Liver (tissue), 8 donors: ENCODE measurements at regions not wholly inside any gene's neighbourhood (a gene's known extent, or its start where the extent isn't known, plus 50 kb on each side); places are given as distances from the start of the nearest gene placed in this dataset.
A peak's percentile ranks its signal among the peaks of the same experiment; 100 is the strongest.

Source experiments
- DNase-seq: peaks from one replicate; pipeline ENCODE4 v3.0.0-alpha.2; 2017; ENCODE audit warnings: low spot score
- H3K27ac ChIP-seq, 2 donors: one replicate each; pipeline ENCODE4 v1.7.0; 2013; ENCODE audit warnings: inconsistent platforms in 2 of 2, low read length in 2 of 2, control low read depth in 1 of 2, low read depth in 1 of 2, mild to moderate bottlenecking in 1 of 2
- H3K27me3 ChIP-seq, 4 donors: one replicate each; pipeline versions ENCODE4 v1.6.1 to v1.7.0; 2013; ENCODE audit warnings: low read length in 3 of 4, inconsistent platforms in 1 of 4, mild to moderate bottlenecking in 1 of 4, moderate library complexity in 1 of 4; ENCODE audit not compliant: control insufficient read depth in 4 of 4, insufficient read depth in 4 of 4
- H3K36me3 ChIP-seq, 4 donors: one replicate each; pipeline versions ENCODE4 v1.6.1 to v1.7.0; 2013; ENCODE audit warnings: low read length in 3 of 4, mild to moderate bottlenecking in 3 of 4, low read depth in 1 of 4, moderate library complexity in 1 of 4; ENCODE audit not compliant: control insufficient read depth in 4 of 4, insufficient read depth in 3 of 4
- H3K4me1 ChIP-seq, 4 donors: one replicate each; pipeline versions ENCODE4 v1.6.1 to v1.7.0; 2013; ENCODE audit warnings: low read length in 3 of 4, mild to moderate bottlenecking in 3 of 4, moderate library complexity in 1 of 4; ENCODE audit not compliant: control insufficient read depth in 4 of 4, insufficient read depth in 4 of 4
- H3K4me3 ChIP-seq, 3 donors: one replicate each; pipeline versions ENCODE4 v1.6.1 to v1.7.0; 2013; ENCODE audit warnings: low read length in 3 of 3, control low read depth in 1 of 3, low read depth in 1 of 3, mild to moderate bottlenecking in 1 of 3
- H3K9ac ChIP-seq, 2 donors: one replicate each; pipeline ENCODE4 v1.7.0; 2013; ENCODE audit warnings: low read length in 2 of 2, mild to moderate bottlenecking in 2 of 2, moderate library complexity in 2 of 2, control low read depth in 1 of 2, low read depth in 1 of 2
- H3K9me3 ChIP-seq, 4 donors: one replicate each; pipeline versions ENCODE4 v1.6.1 to v1.7.0; 2013; ENCODE audit warnings: low read length in 3 of 4; ENCODE audit not compliant: control insufficient read depth in 4 of 4
- CTCF ChIP-seq: fragments of 150-350 bp; IDR thresholded peaks from 2 replicates; pipeline ENCODE4 v1.5.1; 2017; ENCODE audit warnings: improper control_type of control experiment, low read depth, low read length; ENCODE audit not compliant: missing input control
- EGR1 ChIP-seq, 2 donors: IDR thresholded peaks; 2 replicates each; pipeline ENCODE4 v1.6.1; 2016 to 2018; ENCODE audit warnings: antibody characterized with exemption in 2 of 2, low read depth in 2 of 2
- FOXA1 ChIP-seq: IDR thresholded peaks from 2 replicates; pipeline ENCODE4 v1.6.1; 2016; ENCODE audit warnings: antibody characterized with exemption
- FOXA2 ChIP-seq: IDR thresholded peaks from 2 replicates; pipeline ENCODE4 v1.6.1; 2016; ENCODE audit warnings: antibody characterized with exemption
- GABPA ChIP-seq, 2 donors: IDR thresholded peaks in 1 of 2; conservative IDR thresholded peaks in 1 of 2; 2 replicates each; pipeline ENCODE4 v1.6.1; 2016; ENCODE audit warnings: antibody characterized with exemption in 2 of 2, mild to moderate bottlenecking in 1 of 2, moderate library complexity in 1 of 2
- HNF4A ChIP-seq, 2 donors: conservative IDR thresholded peaks; 2 replicates each; pipeline ENCODE4 v1.6.1; 2016; ENCODE audit warnings: antibody characterized with exemption in 2 of 2, mild to moderate bottlenecking in 2 of 2
- JUND ChIP-seq, 2 donors: IDR thresholded peaks; 2 replicates each; pipeline ENCODE4 v1.6.1; 2016; ENCODE audit warnings: antibody characterized with exemption in 2 of 2
- NR2F2 ChIP-seq: IDR thresholded peaks from 2 replicates; pipeline ENCODE4 v1.6.1; 2016; ENCODE audit warnings: antibody characterized with exemption
- RAD21 ChIP-seq, 2 donors: IDR thresholded peaks; 2 replicates each; pipeline ENCODE4 v1.6.1; 2016; ENCODE audit warnings: antibody characterized with exemption in 2 of 2, mild to moderate bottlenecking in 2 of 2
- RXRA ChIP-seq, 2 donors: IDR thresholded peaks; 2 replicates each; pipeline ENCODE4 v1.6.1; 2017 to 2018; ENCODE audit warnings: antibody characterized with exemption in 2 of 2, mild to moderate bottlenecking in 1 of 2
- TAF1 ChIP-seq: conservative IDR thresholded peaks from 2 replicates; pipeline ENCODE4 v1.6.1; 2016; ENCODE audit warnings: antibody characterized with exemption, mild to moderate bottlenecking
- YY1 ChIP-seq: IDR thresholded peaks from 2 replicates; pipeline ENCODE4 v1.6.1; 2016; ENCODE audit warnings: antibody characterized with exemption, mild to moderate bottlenecking
- WGBS: extraction: QIAGEN DNeasy Blood & Tissue Kit; methylation state at CpG from one replicate; pipeline ENCODE4 v1.1.7; 2013; 5-methylcytosine and 5-hydroxymethylcytosine counted together
- TF ChIP-seq, protein P1 (sequence below): IDR thresholded peaks from 2 replicates; pipeline ENCODE4 v1.6.1; 2016; ENCODE audit warnings: antibody characterized with exemption
- TF ChIP-seq, protein P2 (sequence below): IDR thresholded peaks from 2 replicates; pipeline ENCODE4 v1.6.1; 2016; ENCODE audit warnings: antibody characterized with exemption
- donor health status: healthy.
- donor health status: healthy.
- donor health status: healthy.
- donor health status: healthy.
- donor health status: healthy.

- Histone ChIP-seq H3K9ac (no peak overlapping the region), H3K4me1 (no peaks in the 10 kb centered on the region), H3K27me3 (no peaks in the 10 kb centered on the region), H3K4me3 (no peak overlapping the region), H3K9me3 (no peaks in the 10 kb centered on the region), H3K36me3 (no peaks in the 10 kb centered on the region), H3K27ac (no peak overlapping the region)
- no peak for DNase-seq
- TF ChIP-seq RXRA (IDR thresholded peaks at IDR 0.05) (no peak), RAD21 (IDR thresholded peaks at IDR 0.05) (no peak)
- 99% methylated on average over 3 of the region's 3 CpGs for WGBS
These were observed 504.3 kb upstream of the NRP1 start for GRCh38 chr10:33838731-33839130.

DNA sequence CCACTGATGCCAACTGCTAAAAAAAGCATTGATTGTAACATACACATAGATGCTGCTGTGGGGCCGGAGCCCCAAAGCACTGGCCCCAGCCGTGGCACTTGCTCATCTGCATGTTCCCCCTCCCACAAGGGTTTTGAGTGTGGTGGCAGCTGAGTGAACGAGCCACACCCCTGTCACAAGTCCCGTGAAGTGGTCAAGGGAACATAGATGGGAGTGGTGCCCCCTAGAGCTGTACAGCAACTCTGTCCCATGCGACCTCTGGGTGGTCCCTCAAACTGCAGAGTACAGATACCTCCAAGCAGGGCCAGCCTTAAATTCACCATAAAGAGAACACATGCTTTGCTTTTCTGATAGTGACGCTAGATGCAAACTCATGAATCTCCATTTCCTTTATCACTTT is 503.3 kb upstream of the NRP1 start:
- Histone ChIP-seq H3K36me3 (no peaks in the 10 kb centered on the region), H3K27me3 (no peaks in the 10 kb centered on the region), H3K4me3 (no peak overlapping the region), H3K9ac (no peak overlapping the region), H3K27ac (no peak overlapping the region), H3K9me3 (no peaks in the 10 kb centered on the region), H3K4me1 (no peaks in the 10 kb centered on the region)
- TF ChIP-seq GABPA (IDR thresholded peaks at IDR 0.05 in 1 of 2, conservative IDR thresholded peaks at IDR 0.05 in 1 of 2): no peak
- TF ChIP-seq FOXA1: no peak
- TF ChIP-seq NR2F2: no peak
- no peak for TF ChIP-seq YY1
- TF ChIP-seq TAF1: no peak
- TF ChIP-seq RXRA (IDR thresholded peaks at IDR 0.05): no peak
- TF ChIP-seq JUND (IDR thresholded peaks at IDR 0.05): no peak
- TF ChIP-seq, protein P1, sequence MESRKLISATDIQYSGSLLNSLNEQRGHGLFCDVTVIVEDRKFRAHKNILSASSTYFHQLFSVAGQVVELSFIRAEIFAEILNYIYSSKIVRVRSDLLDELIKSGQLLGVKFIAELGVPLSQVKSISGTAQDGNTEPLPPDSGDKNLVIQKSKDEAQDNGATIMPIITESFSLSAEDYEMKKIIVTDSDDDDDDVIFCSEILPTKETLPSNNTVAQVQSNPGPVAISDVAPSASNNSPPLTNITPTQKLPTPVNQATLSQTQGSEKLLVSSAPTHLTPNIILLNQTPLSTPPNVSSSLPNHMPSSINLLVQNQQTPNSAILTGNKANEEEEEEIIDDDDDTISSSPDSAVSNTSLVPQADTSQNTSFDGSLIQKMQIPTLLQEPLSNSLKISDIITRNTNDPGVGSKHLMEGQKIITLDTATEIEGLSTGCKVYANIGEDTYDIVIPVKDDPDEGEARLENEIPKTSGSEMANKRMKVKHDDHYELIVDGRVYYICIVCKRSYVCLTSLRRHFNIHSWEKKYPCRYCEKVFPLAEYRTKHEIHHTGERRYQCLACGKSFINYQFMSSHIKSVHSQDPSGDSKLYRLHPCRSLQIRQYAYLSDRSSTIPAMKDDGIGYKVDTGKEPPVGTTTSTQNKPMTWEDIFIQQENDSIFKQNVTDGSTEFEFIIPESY: no peak
- TF ChIP-seq, protein P2, sequence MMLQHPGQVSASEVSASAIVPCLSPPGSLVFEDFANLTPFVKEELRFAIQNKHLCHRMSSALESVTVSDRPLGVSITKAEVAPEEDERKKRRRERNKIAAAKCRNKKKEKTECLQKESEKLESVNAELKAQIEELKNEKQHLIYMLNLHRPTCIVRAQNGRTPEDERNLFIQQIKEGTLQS: no peak
- no peak for TF ChIP-seq EGR1 (IDR thresholded peaks at IDR 0.05; ENCODE audit: low read depth in 2 of 2)
- no peak for TF ChIP-seq RAD21 (IDR thresholded peaks at IDR 0.05)
- TF ChIP-seq FOXA2: no peak
- DNase-seq: no peak
- 90% methylated on average over 6 of the region's 6 CpGs for WGBS

- H3K4me3 ChIP-seq: no peak overlapping the region
- H3K9ac ChIP-seq: no peak overlapping the region
- DNase-seq: no peak
- H3K4me1 ChIP-seq: no peaks in the 10 kb centered on the region
- WGBS: 45% methylated on average over 1 of the region's 1 CpG
- H3K27ac ChIP-seq: no peak overlapping the region
- H3K27me3 ChIP-seq: no peaks in the 10 kb centered on the region
- TF ChIP-seq, protein P2: no peak
- TF ChIP-seq RAD21 (IDR thresholded peaks at IDR 0.05): peak; percentile 9 to 34
- H3K36me3 ChIP-seq: no peaks in the 10 kb centered on the region
- H3K9me3 ChIP-seq: no peaks in the 10 kb centered on the region
These were observed 501.1 kb upstream of the NRP1 start for GRCh38 chr10:33835556-33835955.

DNA sequence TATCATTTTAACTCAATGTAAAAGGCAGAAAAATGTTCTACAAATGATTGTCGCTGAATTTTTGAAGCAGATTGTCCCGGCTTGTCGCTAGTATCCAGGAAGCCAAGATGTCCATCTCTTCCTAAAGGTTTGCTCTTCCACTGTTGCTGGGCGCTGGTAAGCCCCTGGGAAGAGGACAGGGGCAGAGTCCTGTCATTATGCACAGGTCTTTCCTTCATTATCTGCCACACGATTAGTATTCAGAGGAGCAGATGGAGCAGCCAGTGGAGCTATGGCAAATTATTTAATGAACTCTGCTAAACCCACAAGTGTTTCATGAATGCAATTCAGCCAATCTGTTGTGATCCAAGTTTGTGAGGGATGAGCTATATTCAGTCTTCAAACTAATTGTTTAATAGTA is 499.1 kb upstream of the NRP1 start:
- WGBS: 96% methylated on average over 5 of the region's 5 CpGs
- TF ChIP-seq HNF4A (conservative IDR thresholded peaks at IDR 0.05) (no peak), NR2F2 (no peak), EGR1 (IDR thresholded peaks at IDR 0.05; ENCODE audit: low read depth in 2 of 2) (no peak), CTCF (no peak), YY1 (no peak), FOXA2 (no peak)
- TF ChIP-seq, protein P1: no peak

More for the DNA sequence above, 499.1 kb upstream of the NRP1 start:
- Histone ChIP-seq H3K27me3 (no peaks in the 10 kb centered on the region), H3K27ac (no peak overlapping the region), H3K9ac (no peak overlapping the region), H3K4me3 (no peak overlapping the region), H3K4me1 (no peaks in the 10 kb centered on the region), H3K36me3 (no peaks in the 10 kb centered on the region), H3K9me3 (no peaks in the 10 kb centered on the region)
- no peak for DNase-seq
